HAP-1 (cell line): ENCODE measurements at regions not wholly inside any gene's neighbourhood (a gene's known extent, or its start where the extent isn't known, plus 50 kb on each side); places are given as distances from the start of the nearest gene placed in this dataset.
A peak's percentile ranks its signal among the peaks of the same experiment; 100 is the strongest.

Experiments used
- DNase-seq, 2 experiments: peaks; one replicate each; pipeline ENCODE4 v3.0.0-alpha.2; 2016 to 2020; ENCODE audit warnings: low spot score in 2 of 2
- H3K27me3 ChIP-seq: fragments of 250-450 bp; sonication (Bioruptor Pico); 2 replicates; pipeline ENCODE4 v1.5.1; 2020; ENCODE audit warnings: low read depth, mild to moderate bottlenecking, moderate library complexity
- H3K36me3 ChIP-seq: fragments of 250-450 bp; sonication (Bioruptor Pico); replicated peaks from 2 replicates; pipeline ENCODE4 v1.5.1; 2020; ENCODE audit warnings: mild to moderate bottlenecking
- H3K4me1 ChIP-seq: fragments of 250-450 bp; sonication (Bioruptor Pico); 2 replicates; pipeline ENCODE4 v1.5.1; 2020; ENCODE audit warnings: mild to moderate bottlenecking
- H3K4me3 ChIP-seq: fragments of 250-450 bp; sonication (Bioruptor Pico); 2 replicates; pipeline ENCODE4 v1.5.1; 2020; ENCODE audit warnings: mild to moderate bottlenecking, moderate library complexity
- H3K9me3 ChIP-seq: fragments of 250-450 bp; sonication (Bioruptor Pico); 2 replicates; pipeline ENCODE4 v1.5.1; 2020; ENCODE audit warnings: mild to moderate bottlenecking, moderate library complexity
- in situ Hi-C: fragments of 300-500 bp; cut with MboI; formaldehyde crosslinking; loops from 3 replicates; pipeline ENCODE4 v1.14.3; 2020; ENCODE audit warnings: low sequenced_read_pairs, inconsistent platforms, mixed read lengths

DNA sequence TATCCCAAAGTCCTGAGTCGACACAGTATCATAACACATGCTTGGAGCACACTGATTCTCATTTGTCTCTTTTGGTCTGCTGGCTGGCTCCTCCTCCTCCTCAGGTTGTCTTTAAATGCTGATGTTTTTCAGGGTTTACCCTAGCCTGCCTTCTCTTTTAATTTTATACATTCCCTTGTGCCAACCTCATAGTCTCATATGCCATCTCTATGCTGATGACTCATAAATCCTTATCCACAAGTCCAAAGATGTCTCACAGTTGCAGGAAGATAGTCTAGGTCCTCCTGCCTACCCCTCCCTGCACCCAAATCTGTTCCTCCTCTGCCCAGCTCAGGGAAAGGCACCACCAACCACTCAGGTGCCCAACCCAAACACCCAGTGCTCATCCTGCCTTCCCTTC lies 108.3 kb downstream of the SIPA1L2 start:
- no peak for DNase-seq
- in situ Hi-C loops: no loop called here
- no peaks in the 10 kb centered on the region for H3K9me3 ChIP-seq

DNA sequence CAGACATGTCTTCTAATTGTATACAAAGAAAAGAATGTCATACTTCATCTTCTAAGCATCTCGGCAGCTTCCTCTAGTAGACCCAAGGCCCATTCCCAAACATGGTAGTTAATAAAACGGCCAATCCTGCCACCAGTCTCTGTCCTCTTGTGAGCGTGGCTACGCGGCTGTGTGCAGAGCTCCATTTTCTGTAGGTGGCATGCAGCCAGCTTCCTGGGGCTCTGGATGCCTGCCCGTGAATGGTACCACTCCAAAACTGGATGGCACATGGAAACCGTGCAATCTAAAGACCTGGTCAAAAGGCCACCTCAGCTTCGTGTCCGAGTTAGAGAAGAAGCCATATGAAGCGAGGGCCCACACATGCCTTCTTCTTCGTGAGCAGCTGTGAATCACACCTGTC lies 110.7 kb downstream of the SIPA1L2 start:
- in situ Hi-C loops: no loop called here
- H3K4me1 ChIP-seq: no peaks in the 10 kb centered on the region
- H3K4me3 ChIP-seq: no peak overlapping the region
- no peaks in the 10 kb centered on the region for H3K9me3 ChIP-seq
- H3K27me3 ChIP-seq: no peaks in the 10 kb centered on the region
- no peak for DNase-seq
- no peaks in the 10 kb centered on the region; the same call in none of the 2 replicates for H3K36me3 ChIP-seq

More for the DNA sequence above, 108.3 kb downstream of the SIPA1L2 start:
- Histone ChIP-seq H3K27me3 (no peaks in the 10 kb centered on the region), H3K36me3 (no peaks in the 10 kb centered on the region; the same call in 1 of the 2 replicates), H3K4me1 (no peaks in the 10 kb centered on the region), H3K4me3 (no peak overlapping the region)

- Histone ChIP-seq H3K36me3 (no peaks in the 10 kb centered on the region; the same call in none of the 2 replicates), H3K9me3 (no peaks in the 10 kb centered on the region), H3K4me1 (no peaks in the 10 kb centered on the region), H3K27me3 (no peaks in the 10 kb centered on the region), H3K4me3 (no peak overlapping the region)
- DNase-seq: no peak
- in situ Hi-C loops: no loop called here
Observed at GRCh38 chr1:232518349-232518748, 111.6 kb downstream of the SIPA1L2 start.

DNA sequence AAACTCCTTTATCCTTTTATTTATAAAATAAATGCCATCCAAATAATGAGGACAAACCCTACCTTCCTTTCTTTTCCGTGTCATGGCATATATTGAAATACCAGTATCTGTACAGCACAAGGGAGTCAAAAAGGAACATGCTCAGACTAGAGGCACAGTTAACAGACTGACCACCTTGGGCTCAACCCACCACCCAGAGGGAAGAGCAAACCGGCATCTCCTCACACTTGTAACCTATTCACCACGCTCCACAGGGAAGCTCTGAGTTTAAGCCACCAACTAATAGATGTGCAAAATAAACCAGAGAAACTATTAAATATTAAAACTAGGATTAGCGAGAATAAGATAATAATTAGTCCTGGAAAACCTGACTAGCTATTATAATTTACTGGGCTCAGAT lies 112.7 kb downstream of the SIPA1L2 start:
- H3K4me1 ChIP-seq: no peaks in the 10 kb centered on the region
- no peak overlapping the region for H3K4me3 ChIP-seq
- H3K27me3 ChIP-seq: no peaks in the 10 kb centered on the region
- no peak for DNase-seq
- in situ Hi-C loops: no loop called here
- no peaks in the 10 kb centered on the region; the same call in none of the 2 replicates for H3K36me3 ChIP-seq
- no peaks in the 10 kb centered on the region for H3K9me3 ChIP-seq

DNA sequence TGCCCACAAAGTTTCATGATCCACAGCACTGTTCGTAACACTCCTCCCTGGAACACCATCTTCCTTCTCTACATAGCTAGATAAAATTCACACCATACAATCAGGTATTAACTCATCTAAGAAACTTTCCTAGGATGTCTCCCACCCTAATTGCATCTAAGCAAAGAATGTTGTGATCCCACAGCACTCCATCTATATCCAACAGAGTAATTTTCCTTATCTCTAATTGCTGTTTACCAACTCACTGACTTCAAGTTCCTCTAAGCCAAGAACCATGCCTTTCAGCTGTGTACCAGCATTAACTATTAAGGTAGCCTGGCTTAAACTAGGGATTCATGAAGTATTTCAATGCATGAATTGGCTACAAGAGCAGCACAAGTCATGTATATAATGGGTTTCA lies 114.2 kb downstream of the SIPA1L2 start:
- Histone ChIP-seq H3K4me3 (no peak overlapping the region), H3K9me3 (no peaks in the 10 kb centered on the region), H3K27me3 (no peaks in the 10 kb centered on the region), H3K4me1 (no peaks in the 10 kb centered on the region), H3K36me3 (no peaks in the 10 kb centered on the region; the same call in none of the 2 replicates)
- DNase-seq: no peak
- in situ Hi-C loops: no loop called here

DNA sequence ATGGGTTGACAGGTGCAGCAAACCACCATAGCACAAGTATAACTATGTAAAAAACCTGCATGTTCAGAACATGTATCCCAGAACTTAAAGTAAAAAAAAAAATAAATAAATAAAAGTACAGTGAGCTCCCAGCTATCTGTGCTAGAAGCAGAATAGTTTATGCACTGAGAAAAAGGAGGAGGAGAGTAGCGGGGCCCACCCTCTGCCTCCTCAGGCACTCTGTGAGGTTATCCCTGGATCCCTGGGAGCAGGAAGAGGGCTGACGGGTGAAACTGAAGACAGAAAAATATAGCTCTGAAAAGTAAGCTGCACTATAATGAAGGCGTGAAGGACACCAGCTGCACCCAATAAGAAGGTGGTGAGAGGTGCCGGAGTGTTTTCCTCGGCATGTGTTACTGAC lies 117.2 kb downstream of the SIPA1L2 start:
- Histone ChIP-seq H3K27me3 (no peaks in the 10 kb centered on the region), H3K4me1 (peaks cover 9% of the 10 kb centered on the region), H3K36me3 (no peaks in the 10 kb centered on the region; the same call in none of the 2 replicates), H3K9me3 (no peaks in the 10 kb centered on the region), H3K4me3 (no peak overlapping the region)
- in situ Hi-C loops: no loop called here
- no peak for DNase-seq

DNA sequence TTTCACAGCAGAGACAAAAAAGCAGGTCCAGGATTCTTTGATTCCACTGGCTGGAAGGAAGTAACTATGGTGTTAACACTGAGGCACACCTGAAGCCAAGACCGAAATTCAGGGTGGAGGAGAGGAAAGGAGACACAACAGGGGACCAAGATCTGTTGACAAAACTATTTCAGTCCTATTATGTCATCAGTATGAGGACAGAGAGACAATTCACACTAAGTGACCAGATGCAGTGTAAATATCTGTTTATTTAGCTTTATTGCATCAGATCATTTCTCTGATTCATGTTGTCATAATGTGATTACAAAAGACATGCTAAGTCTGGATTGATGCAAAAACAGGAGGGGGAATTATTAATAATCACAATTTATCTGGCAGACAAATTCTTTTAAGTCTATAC lies 118.8 kb downstream of the SIPA1L2 start:
- in situ Hi-C loops: no loop called here
- Histone ChIP-seq H3K36me3 (no peaks in the 10 kb centered on the region; the same call in none of the 2 replicates), H3K27me3 (no peaks in the 10 kb centered on the region), H3K9me3 (no peaks in the 10 kb centered on the region), H3K4me3 (no peak overlapping the region), H3K4me1 (peaks cover 23% of the 10 kb centered on the region)
- no peak for DNase-seq

DNA sequence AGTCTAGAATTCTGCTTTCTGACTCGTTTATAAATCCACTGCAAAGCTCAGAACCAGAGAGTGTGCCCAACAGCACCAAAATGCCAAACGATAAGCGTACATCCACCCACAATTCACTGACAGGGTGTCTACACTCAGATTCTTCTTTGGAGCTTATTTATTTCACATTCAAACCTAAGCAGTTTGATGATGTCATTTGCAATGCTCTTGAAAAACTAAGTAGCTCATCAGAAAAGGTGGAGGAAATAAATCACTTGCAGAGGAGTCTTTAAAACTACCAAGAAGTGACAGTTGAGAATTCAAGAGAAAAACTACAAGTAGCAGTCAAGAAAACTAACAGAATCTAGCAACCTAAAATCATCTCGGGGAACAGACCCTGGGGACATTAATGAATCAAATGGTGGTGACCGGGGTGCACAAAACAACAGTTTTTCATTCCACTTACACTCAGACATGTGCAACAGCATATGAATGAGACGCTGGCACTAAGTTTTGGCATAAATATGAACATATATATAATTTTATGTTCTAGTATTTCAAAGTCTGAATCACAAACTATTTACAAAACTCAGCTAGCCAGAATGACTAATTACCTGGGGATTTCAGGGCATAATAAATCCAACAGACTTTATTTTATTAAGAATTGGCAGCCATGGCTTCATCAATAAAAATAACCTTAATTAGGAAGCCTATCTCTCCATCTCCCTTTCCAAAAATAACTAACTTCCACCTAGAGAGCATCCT lies 119.4 kb downstream of the SIPA1L2 start:
- Histone ChIP-seq H3K27me3 (no peaks in the 10 kb centered on the region), H3K4me1 (peaks cover 28% of the 10 kb centered on the region), H3K4me3 (no peak overlapping the region), H3K36me3 (no peaks in the 10 kb centered on the region; the same call in none of the 2 replicates), H3K9me3 (no peaks in the 10 kb centered on the region)
- in situ Hi-C loops: no loop called here
- DNase-seq: no peak

- in situ Hi-C loops: no loop called here
- no peak for DNase-seq
- H3K4me3 ChIP-seq: no peak overlapping the region
- H3K9me3 ChIP-seq: no peaks in the 10 kb centered on the region
- H3K36me3 ChIP-seq: no peaks in the 10 kb centered on the region; the same call in 1 of the 2 replicates
- peaks cover 28% of the 10 kb centered on the region for H3K4me1 ChIP-seq
- no peaks in the 10 kb centered on the region for H3K27me3 ChIP-seq
Observed at GRCh38 chr1:232509570-232509969, 120.4 kb downstream of the SIPA1L2 start.

DNA sequence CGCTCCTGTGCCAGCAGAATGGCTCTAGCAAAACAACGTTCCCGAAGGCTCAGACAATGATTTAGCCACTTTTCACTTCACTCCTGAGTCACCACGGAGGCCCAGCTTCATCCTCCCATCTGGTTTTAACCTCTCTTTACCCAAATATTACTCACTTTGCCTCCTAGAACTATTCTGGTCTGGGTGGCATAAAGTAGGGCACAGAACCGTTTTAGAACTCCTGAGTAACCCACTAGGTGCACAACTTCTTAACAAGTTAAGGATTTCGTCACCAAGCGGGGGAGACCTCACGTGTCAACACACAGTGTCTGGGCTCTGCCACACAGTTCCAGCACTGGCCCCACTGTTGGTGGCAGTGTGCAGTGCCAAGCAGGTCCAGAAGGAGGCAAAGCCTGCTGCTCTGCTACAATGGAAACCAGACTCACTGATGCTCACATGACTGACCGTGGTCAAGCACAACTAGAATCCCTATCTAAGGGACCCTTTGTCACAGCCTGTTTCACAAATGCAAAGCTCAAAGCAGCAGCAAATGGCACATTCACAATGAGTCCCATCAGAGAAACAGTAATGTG lies 121.7 kb downstream of the SIPA1L2 start:
- in situ Hi-C loops: no loop called here
- DNase-seq: peak in 1 of 2 experiments; percentile 46
- peaks cover 34% of the 10 kb centered on the region for H3K4me1 ChIP-seq
- H3K27me3 ChIP-seq: no peaks in the 10 kb centered on the region
- no peak overlapping the region for H3K4me3 ChIP-seq
- H3K9me3 ChIP-seq: no peaks in the 10 kb centered on the region
- H3K36me3 ChIP-seq: no peaks in the 10 kb centered on the region

GRCh38 chr1:232507571-232507970 lies 122.4 kb downstream of the SIPA1L2 start:
- Histone ChIP-seq H3K4me3 (no peak overlapping the region), H3K27me3 (no peaks in the 10 kb centered on the region), H3K9me3 (no peaks in the 10 kb centered on the region), H3K36me3 (no peaks in the 10 kb centered on the region), H3K4me1 (peaks cover 41% of the 10 kb centered on the region)
- peak in 1 of 2 experiments; percentile 89 for DNase-seq
- in situ Hi-C loops: no loop called here

GRCh38 chr1:232505884-232506283 lies 124.0 kb downstream of the SIPA1L2 start:
- no peaks in the 10 kb centered on the region for H3K36me3 ChIP-seq
- in situ Hi-C loops: no loop called here
- DNase-seq: no peak
- no peaks in the 10 kb centered on the region for H3K9me3 ChIP-seq
- H3K27me3 ChIP-seq: no peaks in the 10 kb centered on the region
- peaks cover 49% of the 10 kb centered on the region for H3K4me1 ChIP-seq
- no peak overlapping the region for H3K4me3 ChIP-seq

GRCh38 chr1:232504651-232505050 lies 125.3 kb downstream of the SIPA1L2 start:
- no peak overlapping the region for H3K4me3 ChIP-seq
- H3K9me3 ChIP-seq: no peaks in the 10 kb centered on the region
- in situ Hi-C loops: no loop called here
- no peaks in the 10 kb centered on the region for H3K36me3 ChIP-seq
- no peak for DNase-seq
- H3K27me3 ChIP-seq: no peaks in the 10 kb centered on the region
- peaks cover 50% of the 10 kb centered on the region for H3K4me1 ChIP-seq

GRCh38 chr1:232503497-232503896 lies 126.4 kb downstream of the SIPA1L2 start:
- Histone ChIP-seq H3K4me1 (peaks cover 61% of the 10 kb centered on the region), H3K27me3 (no peaks in the 10 kb centered on the region), H3K9me3 (no peaks in the 10 kb centered on the region), H3K4me3 (no peak overlapping the region), H3K36me3 (no peaks in the 10 kb centered on the region)
- in situ Hi-C loops: no loop called here
- DNase-seq: no peak
